ENCODE measurements at regions not wholly inside any gene's neighbourhood (a gene's known extent, or its start where the extent isn't known, plus 50 kb on each side); places are given as distances from the start of the nearest gene placed in this dataset.

DNA sequence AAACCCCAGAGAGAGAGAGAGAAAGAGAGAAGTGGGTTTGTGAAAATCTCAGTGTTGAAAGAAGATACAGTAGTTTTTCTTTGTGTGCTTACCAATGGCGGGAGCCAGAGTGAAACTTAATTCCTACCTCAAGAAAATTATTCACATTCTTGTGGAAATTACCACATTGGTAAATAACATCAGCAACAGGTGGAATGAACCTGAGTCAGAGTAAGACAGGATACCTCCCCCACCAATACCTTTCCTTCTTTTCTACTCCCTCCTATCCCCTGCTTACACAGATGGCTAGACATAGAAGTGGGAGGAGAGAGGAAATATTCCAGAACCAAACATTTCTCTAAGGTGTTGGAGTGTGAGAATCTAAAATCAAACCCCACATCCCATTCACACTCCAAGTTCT lies 793.9 kb downstream of the SORCS3 start:
- DNase-seq, result no peak
- 68 to 83% methylated on average over 1 of the region's 1 CpG for WGBS, 2 donors

GRCh38 chr10:105413997-105414396 lies 772.9 kb downstream of the SORCS3 start:
- H3K36me3 ChIP-seq (ENCODE audit: control insufficient read depth in 4 of 4, insufficient read depth in 4 of 4, low read length in 4 of 4), result no peaks in the 10 kb centered on the region
- H3K4me3 ChIP-seq, result no peak overlapping the region
- H3K9ac ChIP-seq (ENCODE audit: insufficient read depth in 1 of 2, low read length in 2 of 2), result no peak overlapping the region
- WGBS, 2 donors, result 78 to 87% methylated on average over 4 of the region's 4 CpGs
- H3K27me3 ChIP-seq (ENCODE audit: control insufficient read depth in 3 of 3, insufficient read depth in 3 of 3, low read length in 2 of 3), result no peaks in the 10 kb centered on the region
- ATAC-seq (ENCODE audit: insufficient read depth, low FRiP score) (no peak), DNase-seq (no peak)
- H3K4me1 ChIP-seq (ENCODE audit: control insufficient read depth in 5 of 5, insufficient read depth in 5 of 5, low read length in 5 of 5), result no peaks in the 10 kb centered on the region
- no peaks in the 10 kb centered on the region for H3K9me3 ChIP-seq (ENCODE audit: control insufficient read depth in 4 of 4, insufficient read depth in 3 of 4, low read length in 3 of 4)
- TF ChIP-seq, protein P1, sequence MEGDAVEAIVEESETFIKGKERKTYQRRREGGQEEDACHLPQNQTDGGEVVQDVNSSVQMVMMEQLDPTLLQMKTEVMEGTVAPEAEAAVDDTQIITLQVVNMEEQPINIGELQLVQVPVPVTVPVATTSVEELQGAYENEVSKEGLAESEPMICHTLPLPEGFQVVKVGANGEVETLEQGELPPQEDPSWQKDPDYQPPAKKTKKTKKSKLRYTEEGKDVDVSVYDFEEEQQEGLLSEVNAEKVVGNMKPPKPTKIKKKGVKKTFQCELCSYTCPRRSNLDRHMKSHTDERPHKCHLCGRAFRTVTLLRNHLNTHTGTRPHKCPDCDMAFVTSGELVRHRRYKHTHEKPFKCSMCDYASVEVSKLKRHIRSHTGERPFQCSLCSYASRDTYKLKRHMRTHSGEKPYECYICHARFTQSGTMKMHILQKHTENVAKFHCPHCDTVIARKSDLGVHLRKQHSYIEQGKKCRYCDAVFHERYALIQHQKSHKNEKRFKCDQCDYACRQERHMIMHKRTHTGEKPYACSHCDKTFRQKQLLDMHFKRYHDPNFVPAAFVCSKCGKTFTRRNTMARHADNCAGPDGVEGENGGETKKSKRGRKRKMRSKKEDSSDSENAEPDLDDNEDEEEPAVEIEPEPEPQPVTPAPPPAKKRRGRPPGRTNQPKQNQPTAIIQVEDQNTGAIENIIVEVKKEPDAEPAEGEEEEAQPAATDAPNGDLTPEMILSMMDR (IDR thresholded peaks at IDR 0.05; ENCODE audit: control extremely low read depth, extremely low read depth), result no peak
- no peak overlapping the region for H3K27ac ChIP-seq (ENCODE audit: low read depth in 1 of 2, low read length in 1 of 2)

More for the DNA sequence above, 793.9 kb downstream of the SORCS3 start:
- no peak overlapping the region for H3K27ac ChIP-seq (ENCODE audit: low read depth in 1 of 2, low read length in 1 of 2)
- H3K9ac ChIP-seq (ENCODE audit: insufficient read depth in 1 of 2, low read length in 2 of 2), result no peak overlapping the region
- no peaks in the 10 kb centered on the region for H3K36me3 ChIP-seq (ENCODE audit: control insufficient read depth in 4 of 4, insufficient read depth in 4 of 4, low read length in 4 of 4)
- TF ChIP-seq, protein P1 (IDR thresholded peaks at IDR 0.05; ENCODE audit: control extremely low read depth, extremely low read depth), result no peak
- H3K4me3 ChIP-seq, result no peak overlapping the region
- no peaks in the 10 kb centered on the region for H3K27me3 ChIP-seq (ENCODE audit: control insufficient read depth in 3 of 3, insufficient read depth in 3 of 3, low read length in 2 of 3)
- ATAC-seq (ENCODE audit: insufficient read depth, low FRiP score), result no peak
- no peaks in the 10 kb centered on the region for H3K4me1 ChIP-seq (ENCODE audit: control insufficient read depth in 5 of 5, insufficient read depth in 5 of 5, low read length in 5 of 5)
- H3K9me3 ChIP-seq (ENCODE audit: control insufficient read depth in 4 of 4, insufficient read depth in 3 of 4, low read length in 3 of 4), result no peaks in the 10 kb centered on the region

- Histone ChIP-seq H3K9ac (ENCODE audit: insufficient read depth in 1 of 2, low read length in 2 of 2) (no peak overlapping the region), H3K27ac (ENCODE audit: low read depth in 1 of 2, low read length in 1 of 2) (no peak overlapping the region), H3K4me3 (no peak overlapping the region), H3K36me3 (ENCODE audit: control insufficient read depth in 4 of 4, insufficient read depth in 4 of 4, low read length in 4 of 4) (no peaks in the 10 kb centered on the region), H3K9me3 (ENCODE audit: control insufficient read depth in 4 of 4, insufficient read depth in 3 of 4, low read length in 3 of 4) (no peaks in the 10 kb centered on the region), H3K4me1 (ENCODE audit: control insufficient read depth in 5 of 5, insufficient read depth in 5 of 5, low read length in 5 of 5) (no peaks in the 10 kb centered on the region), H3K27me3 (ENCODE audit: control insufficient read depth in 3 of 3, insufficient read depth in 3 of 3, low read length in 2 of 3) (no peaks in the 10 kb centered on the region)
- 77 to 80% methylated on average over 1 of the region's 1 CpG for WGBS, 2 donors
- TF ChIP-seq, protein P1 (IDR thresholded peaks at IDR 0.05; ENCODE audit: control extremely low read depth, extremely low read depth), result no peak
- no peak for ATAC-seq (ENCODE audit: insufficient read depth, low FRiP score)
- no peak for DNase-seq
Measured at GRCh38 chr10:105409370-105409769, 768.3 kb downstream of the SORCS3 start.

DNA sequence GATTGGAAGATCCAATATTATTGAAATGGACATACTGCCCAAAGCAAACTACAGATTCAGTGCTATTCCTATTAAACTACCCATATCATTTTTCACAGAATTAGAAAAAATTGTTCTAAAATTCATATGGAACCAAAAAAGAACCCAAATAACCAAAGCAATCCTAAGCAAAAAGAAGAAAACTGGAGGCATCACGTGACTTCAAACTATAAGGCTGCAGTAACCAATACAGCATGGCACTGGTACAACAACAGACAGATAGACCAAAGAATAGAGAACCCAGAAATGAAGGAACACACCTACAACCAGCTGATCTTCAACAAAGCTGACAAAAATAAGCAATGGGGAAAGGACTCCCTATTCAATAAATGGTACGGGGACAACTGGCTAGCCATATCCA lies 765.4 kb downstream of the SORCS3 start:
- H3K36me3 ChIP-seq (ENCODE audit: control insufficient read depth in 4 of 4, insufficient read depth in 4 of 4, low read length in 4 of 4), result no peaks in the 10 kb centered on the region
- ATAC-seq (ENCODE audit: insufficient read depth, low FRiP score), result no peak
- 83 to 95% methylated on average over 2 of the region's 2 CpGs for WGBS, 2 donors
- TF ChIP-seq, protein P1 (IDR thresholded peaks at IDR 0.05; ENCODE audit: control extremely low read depth, extremely low read depth), result no peak
- no peaks in the 10 kb centered on the region for H3K4me1 ChIP-seq (ENCODE audit: control insufficient read depth in 5 of 5, insufficient read depth in 5 of 5, low read length in 5 of 5)
- no peaks in the 10 kb centered on the region for H3K27me3 ChIP-seq (ENCODE audit: control insufficient read depth in 3 of 3, insufficient read depth in 3 of 3, low read length in 2 of 3)
- H3K9ac ChIP-seq (ENCODE audit: insufficient read depth in 1 of 2, low read length in 2 of 2), result no peak overlapping the region
- DNase-seq, result no peak
- H3K4me3 ChIP-seq, result no peak overlapping the region
- no peaks in the 10 kb centered on the region for H3K9me3 ChIP-seq (ENCODE audit: control insufficient read depth in 4 of 4, insufficient read depth in 3 of 4, low read length in 3 of 4)
- no peak overlapping the region for H3K27ac ChIP-seq (ENCODE audit: low read depth in 1 of 2, low read length in 1 of 2)

Measured in lung (tissue), 11 donors.